GM19043 (cell line): ENCODE measurements at regions not wholly inside any gene's neighbourhood (a gene's known extent, or its start where the extent isn't known, plus 50 kb on each side); places are given as distances from the start of the nearest gene placed in this dataset.

Experiments
- ATAC-seq: cut with Tn5 transposase; IDR thresholded peaks from one replicate; pipeline ENCODE4 v1.9.1; 2021; ENCODE audit warnings: low read depth; ENCODE audit not compliant: unreplicated experiment

DNA sequence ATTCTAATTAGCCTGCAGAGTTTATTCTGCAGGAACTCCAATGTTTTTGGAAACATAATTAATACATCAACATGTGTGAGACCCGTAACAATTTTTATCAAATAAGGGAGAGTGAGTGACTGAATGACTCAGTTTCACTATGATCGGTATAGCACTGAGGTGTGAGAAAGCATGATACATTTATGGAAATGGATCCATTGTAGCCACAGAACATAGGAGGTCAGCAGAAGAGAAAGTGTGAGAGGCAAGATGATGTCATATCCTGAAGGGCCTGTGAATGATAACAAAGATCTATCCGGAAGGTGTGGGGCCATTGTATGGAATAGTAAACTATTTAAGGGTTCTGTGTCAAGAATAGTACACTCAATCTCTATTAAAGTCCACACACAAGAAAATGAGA, 1406.1 kb upstream of the TENM4 start:
- ATAC-seq = peak; percentile 82

DNA sequence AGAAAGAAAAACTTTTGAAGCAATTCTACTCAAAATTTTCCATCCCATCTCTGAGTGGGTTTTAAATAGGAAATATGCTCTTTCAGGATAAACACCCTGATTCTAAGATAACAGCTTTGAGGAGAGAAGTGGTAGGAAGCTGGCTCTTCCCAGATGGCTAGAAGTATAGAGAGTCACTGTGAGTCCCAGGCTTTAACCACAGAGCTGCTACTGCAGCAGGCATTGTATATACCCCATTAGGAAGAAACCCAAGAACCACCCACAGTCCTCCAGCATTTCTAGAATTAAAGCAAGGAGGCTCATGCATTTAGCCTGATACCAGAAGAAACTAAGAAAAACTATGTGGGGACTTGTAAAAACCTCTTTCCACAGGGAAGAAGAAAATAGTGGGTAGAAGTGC, 1405.6 kb upstream of the TENM4 start:
- ATAC-seq = no peak

DNA sequence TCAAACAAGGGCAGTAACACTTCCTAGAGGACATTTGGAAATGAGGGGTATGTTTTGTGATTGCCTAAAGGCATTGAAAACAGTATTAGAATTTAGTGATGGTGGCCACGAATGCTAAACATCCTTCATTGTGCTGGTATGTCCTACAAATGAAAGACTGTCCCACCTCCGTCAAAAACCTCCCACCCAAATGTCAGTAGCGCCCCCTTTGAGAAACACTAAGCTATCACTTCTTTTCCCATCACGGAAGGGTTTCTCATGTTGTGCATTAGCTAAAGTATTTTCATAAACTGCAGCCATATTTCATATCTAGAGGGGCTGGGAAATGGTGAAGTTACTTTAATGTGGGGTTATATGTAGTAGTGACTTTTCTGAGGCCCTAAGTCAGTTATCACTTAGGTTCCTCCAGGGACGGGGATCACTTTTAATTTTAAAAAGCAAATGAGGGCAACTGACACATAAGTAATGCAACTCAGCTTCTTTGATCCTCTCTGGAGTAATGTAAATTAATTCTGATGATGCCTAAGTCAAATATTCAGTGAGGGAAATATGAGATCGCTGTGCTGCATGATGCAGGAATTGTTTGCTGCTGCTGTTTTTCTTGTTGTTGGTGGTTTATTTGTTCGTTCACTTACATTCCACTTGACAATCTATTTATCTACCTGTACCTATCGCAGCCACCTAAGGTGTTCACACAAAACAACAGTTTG, 1403.4 kb upstream of the TENM4 start:
- ATAC-seq = no peak

DNA sequence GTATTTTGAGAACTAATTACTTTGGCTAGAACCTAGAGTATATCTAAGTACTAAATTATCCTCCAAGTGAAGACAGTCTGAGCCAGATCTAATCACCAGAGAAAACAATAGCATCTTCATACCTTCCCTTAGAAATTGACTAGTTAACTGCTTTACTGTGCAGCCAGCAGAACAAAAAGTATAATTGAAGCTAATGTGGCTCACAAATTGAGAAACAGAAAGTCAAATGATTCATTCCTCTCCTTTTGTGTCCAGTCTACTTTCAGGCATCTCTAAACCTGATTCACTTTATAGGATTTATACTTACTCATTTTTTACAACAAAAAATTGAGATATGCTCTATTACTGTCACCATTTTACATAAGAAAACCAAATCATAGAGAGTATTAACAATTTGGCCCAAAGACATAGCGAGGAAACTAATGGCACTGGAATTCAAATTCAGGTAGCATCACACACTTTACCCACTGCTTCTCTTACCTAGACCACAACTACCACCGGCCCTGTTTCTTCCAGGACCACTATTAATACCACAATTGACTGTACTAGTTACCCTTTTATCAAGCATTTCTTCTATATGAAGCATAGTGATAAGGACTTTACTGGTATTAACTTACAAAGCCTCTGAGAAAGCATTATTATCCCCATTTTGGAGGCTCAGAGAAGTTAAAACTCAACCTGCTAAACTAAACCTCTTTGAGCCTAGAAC, 1402.6 kb upstream of the TENM4 start:
- peak; percentile 43 for ATAC-seq

DNA sequence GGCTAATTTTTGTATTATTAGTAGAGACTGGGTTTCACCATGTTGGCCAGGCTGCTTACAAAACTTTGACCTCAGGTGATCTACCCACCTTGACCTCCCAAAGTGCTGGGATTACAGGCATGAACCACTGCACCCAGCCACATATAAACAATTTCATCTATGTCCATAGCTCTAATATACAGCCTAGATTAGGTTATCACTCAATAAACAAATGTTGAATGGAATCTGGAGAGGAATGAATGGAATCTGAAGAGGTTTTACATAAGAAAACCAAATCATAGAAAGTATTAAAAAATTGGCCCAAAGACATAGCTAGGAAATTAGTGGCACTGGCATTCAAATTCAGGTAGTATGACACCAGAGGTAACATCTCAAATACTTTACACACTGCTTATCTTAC, 1401.4 kb upstream of the TENM4 start:
- ATAC-seq = no peak

DNA sequence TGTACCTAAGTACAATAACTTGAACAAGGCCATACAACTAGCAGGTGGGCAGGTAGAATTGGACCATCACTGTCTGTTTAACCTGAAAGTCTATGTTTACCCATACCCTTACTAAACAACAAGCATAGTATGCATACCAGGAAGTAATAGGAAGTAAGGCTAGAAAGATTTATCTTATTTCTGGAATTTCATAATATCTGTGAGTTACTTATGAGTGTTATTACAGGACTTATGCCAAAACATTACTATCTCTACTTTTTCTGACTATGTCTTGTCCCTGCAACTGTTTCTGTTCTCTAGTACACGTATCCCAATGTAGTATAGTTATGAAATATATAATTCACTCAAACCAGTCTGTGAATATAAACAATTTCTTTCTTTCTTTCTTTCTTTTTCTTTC, 1400.8 kb upstream of the TENM4 start:
- no peak for ATAC-seq

DNA sequence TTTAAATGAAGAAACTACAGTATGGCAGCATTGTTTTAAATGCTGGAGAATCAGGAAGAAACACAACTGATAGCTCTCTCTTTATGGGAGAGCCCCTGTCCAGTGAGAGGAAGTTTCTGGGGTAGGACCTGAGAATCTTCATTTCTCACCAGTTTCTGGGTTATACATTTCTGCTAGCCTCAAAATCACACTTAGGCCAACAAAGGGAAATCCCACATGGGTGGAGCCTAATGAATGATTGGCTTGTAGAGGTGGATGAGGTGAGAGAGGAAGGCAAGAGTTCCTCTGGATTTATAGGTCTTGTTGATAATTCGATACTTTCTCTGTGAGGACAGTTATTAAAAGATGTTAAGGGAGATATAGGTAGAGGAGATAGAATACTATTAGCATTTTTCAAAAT, 1397.3 kb upstream of the TENM4 start:
- ATAC-seq = peak; percentile 70

DNA sequence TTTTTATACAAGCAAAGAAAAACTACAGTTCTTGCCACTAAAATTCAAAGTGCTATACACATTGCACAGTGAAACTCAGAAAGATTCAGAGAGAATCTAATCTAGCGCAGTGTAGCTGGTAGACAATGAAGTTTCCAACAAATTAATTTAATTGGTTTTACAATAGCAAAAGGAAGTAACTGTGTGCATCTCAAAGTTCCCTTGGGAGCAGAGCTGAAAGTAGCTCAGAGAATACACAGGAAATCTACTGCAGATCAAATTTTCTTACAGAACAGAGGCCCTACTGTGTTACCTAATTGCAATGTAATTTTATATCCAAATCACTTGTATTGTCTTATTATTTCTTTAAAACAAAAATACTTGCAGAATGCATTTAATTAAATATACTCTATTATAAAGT, 1396.2 kb upstream of the TENM4 start:
- ATAC-seq = no peak

DNA sequence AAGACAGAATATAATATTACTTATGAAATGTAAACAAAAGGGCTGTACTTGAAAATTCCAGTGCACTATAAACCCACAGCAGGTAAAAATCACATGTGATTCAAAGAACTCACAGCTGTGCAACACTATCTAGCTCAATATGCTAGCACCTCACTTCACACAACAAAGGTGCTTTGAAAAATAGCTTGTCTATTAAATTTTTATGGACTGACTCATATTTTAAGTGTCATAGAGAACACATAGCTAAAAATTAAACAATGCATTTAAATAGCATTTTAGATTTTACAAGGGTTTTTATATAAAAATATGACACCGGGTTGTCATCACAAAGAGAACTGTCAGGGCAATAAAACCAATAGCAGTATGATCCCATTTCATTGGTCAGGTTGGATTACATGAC, 1390.5 kb upstream of the TENM4 start:
- no peak for ATAC-seq

DNA sequence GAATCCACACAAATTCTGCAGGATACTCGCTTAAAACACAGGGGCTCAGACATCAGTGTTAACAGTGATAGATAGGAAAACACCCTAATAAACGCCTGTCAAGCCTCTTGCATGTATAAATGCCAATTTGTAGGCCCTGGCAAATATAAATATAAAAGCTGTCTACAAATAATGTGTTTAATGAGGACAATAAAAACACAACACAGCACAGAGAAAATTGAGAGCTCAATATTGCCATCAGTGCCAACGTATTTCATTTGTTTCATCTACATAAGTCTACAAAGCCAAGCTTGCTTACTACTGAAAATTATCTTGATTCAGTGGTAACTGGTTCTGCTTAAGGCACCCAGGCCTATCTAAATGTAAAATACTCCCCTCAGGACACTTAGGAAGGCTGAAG, 1387.0 kb upstream of the TENM4 start:
- no peak for ATAC-seq

DNA sequence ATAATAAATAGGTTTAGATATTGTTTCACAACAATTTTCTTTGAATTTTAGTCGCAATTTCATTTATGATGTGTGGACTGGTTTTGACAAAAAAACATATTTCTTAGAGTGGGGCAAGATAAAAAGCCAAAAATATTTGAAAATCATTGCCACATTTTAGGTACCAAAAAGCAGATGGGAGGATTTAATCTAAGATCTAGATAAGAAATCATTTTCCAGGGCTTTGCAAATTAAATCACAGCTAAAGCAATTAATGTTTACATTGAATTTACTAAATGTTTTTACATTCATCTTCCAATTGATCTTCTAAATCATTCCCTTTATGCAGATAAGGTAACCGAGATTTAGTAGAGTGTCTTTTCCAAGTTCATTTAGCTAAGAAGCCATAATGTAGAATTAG, 1386.0 kb upstream of the TENM4 start:
- ATAC-seq = no peak

DNA sequence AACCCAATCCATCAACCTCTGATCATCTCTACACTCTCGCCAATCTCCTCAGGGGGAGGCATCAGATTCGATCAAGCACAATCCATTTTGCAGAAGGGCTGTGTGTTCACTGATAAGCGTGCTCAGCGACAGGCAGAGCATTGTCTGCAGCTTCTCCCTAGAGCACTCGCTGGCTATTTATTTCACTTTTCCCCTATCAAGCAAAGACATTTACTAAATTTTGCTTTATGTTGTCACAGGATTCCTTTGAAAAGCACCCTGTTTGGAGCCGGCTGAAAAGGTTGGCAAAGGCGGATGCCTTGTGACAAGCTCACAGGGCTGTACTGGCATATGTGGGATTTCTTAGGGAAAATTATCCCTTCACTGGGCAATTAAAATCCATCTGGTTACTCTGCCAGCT, 1381.5 kb upstream of the TENM4 start:
- ATAC-seq = no peak

DNA sequence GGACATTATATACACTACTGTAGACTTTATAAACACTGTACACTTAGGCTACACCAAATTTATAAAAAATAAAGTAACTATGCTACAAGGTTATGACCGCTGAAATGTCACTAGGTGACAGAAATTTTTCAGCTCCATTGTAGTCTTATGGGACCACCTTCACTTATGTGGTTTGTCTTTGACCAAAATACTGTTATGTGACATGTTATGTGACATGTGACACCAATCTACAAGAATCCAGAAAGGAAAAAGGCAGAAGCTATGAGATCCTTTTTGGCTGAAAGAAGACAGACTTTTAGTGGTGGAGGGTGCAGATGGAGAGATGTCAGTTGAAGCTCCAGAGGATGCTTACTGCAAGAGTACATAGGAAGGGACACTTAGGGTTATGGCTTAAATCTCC, 1378.4 kb upstream of the TENM4 start:
- ATAC-seq = no peak

DNA sequence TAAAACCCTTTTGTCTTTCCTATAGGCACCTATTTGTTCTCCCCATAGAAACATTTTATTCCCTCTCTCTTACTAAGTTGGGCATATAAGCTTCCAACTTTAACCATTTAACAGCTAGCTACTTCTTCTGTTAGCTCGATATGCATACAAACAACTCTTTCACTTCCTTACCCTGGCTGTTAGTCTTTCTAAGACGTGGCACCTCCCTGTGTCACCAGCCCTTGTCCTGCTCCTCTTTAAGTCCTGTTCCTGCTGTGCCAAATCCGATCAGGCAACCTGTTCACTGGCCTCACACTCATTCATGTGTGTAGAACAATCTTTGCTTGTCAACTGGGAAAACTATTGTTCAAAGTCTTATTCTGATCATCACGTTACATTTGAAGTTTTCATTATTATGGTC, 1376.1 kb upstream of the TENM4 start:
- peak; percentile 43 for ATAC-seq

DNA sequence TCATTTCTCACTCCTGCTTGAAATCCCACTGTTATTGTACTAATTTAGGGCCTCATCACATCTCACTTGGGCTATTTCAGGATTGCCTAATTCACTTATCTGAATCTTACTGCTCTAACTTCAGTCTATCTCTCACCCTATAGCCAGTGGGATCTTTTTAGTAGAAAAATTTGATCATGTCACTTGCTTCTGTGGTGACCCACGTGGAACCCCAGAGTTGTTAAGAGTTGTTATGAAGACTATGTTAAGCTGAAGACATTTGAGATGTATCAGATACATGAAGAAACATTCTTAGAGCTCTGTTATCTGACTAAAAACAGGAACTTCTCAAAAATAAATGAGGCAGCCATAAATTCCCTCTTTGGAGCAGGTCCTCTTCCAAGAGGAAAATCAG, 1375.6 kb upstream of the TENM4 start:
- peak; percentile 24 for ATAC-seq

DNA sequence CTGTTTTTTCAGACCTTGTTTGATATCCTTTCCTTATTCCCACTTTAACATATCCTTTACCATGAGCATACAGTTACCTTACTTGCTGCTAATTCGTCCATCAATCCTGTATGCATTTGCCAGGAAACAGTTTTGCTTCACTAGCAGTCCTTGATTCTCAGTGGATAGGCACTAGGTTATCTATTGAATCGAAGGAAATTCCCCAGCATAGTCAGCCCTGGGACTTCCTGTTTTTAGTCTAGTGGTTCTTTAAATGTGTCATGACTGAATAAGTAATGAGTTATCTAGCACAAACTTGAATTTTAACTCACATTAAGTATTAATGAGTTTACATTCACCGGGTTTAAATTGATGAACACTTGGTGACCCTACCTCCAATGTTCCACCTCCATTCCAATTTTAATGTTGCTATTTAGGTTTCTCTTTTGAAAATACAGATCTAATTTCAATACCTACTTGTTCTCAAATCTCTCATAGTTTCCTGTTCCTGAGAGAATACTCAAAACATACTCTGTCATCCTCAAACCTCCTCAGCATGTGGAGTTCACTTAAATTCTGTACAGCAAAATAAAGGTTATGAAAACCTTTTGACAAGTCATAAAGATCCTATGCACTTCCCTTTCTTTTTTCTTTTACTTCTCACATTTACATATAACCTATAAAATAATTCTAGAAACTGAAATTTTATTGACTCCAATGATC, 1375.1 kb upstream of the TENM4 start:
- peak; percentile 82 for ATAC-seq

DNA sequence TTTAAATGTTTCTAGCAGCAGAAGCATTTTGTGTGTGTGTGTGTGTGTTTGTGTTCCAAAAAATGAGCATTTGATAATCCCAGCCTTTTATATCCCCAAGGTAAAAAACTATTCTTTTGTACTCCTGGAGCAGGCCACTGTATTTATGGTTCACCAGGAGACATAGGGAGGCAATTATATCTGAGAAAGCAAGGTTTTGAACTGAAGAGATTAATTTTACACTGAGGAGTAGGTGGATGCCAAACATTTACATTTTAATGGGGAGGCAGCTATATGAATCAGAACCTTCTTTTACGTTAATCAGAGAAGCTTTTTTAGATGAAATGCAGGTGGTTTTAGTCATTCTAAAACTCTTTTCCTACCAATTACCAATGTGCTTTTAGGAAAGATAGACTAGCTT, 1374.0 kb upstream of the TENM4 start:
- no peak for ATAC-seq

DNA sequence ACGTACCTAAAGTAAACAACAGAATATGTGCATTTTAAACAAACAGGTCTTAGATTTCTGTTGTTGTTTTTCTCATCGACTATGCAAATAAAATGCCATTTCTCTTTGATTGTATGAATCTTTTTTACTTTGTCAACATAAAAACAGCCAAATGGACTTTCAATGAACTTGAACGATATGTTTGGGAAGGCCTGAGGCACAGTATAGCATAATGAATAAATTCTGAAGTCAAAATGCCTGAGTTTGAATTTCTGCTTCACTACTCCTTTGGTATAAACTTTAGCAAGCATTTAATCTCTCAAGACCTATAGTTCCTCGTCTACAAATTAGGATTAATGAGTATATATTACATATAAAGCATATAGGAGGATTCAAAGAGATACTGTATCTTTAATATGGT, 1369.9 kb upstream of the TENM4 start:
- no peak for ATAC-seq

DNA sequence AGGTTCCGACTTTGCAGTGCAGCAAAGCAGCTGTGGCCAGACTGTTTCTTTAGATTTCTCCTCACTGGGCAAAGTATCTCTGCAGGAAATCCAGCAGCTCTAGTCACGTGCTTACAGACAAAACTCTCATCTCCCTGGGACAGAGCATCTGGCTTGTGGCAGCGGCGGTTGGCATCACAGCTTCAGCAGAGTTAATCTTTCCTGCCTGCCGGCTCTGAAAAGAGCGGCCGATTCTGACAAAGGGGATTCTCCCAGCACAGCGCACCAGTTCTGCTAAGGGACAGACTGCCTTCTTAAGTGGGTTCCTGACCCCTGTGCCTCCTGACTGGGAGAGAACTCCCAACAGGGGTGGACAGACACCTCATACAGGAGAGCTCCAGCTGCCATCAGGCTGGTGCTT, 1357.3 kb upstream of the TENM4 start:
- no peak for ATAC-seq

DNA sequence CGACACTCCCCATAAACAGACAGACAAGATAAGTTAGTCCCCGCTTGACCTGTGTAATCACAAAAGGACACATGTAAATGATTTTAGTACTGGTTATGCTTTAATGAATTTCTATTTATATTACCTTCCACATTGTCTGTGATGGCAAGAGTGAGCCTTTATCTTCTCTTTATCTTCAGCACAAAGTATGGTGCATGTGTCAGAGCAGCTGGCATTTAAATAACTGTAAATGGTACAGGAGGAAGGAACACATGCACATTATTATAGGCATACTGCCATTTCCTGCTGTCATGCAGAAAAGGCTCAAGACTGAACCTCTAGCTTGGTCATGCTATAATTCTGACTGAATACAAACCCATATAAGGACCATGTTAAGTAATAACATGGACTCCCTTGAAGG, 1342.7 kb upstream of the TENM4 start:
- no peak for ATAC-seq

DNA sequence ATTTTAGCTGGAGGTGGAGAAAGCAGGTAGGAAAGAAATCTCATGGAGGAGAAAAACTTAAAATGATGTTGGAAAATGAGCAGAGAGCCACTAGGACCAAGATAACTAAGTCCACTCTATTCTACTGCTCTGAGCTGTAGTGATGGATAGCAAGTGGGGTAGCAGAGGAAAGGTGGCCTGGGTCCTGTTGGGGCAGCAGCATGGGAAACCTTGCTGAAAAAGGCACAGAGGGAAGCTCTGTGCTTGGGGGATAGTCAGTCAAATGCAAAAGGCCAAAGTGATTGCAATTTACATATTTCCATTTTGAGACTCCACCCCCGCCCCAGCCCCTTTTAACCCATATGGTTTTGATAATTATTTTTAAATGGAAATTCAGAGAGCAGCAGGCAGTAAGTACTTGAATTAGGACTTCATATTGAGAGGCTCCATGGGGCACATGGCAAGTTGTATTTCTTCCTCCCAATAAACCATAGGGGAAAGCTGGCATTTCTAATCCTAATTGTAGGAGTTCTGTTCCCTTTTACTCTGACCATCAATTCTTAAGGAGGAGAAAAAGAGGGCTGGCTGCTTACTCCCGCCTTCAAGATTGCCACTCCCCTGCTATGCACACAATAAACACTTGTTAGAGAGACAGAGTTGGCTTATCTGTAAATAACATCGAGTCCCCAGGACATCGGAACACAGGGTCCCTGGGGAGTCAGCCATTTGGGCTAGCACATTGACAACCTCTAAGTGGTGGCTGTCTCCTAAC, 1341.5 kb upstream of the TENM4 start:
- ATAC-seq = no peak
